ENCODE measurements at regions not wholly inside any gene's neighbourhood (a gene's known extent, or its start where the extent isn't known, plus 50 kb on each side); places are given as distances from the start of the nearest gene placed in this dataset.

- H3K9me3 Mint-ChIP-seq: no peaks in the 10 kb centered on the region
- H3K27ac Mint-ChIP-seq: no peak overlapping the region
- no peaks in the 10 kb centered on the region for H3K4me1 Mint-ChIP-seq (ENCODE audit: low read depth)
- H3K27me3 Mint-ChIP-seq (ENCODE audit: low read depth): no peaks in the 10 kb centered on the region
- no peaks in the 10 kb centered on the region for H3K36me3 Mint-ChIP-seq (ENCODE audit: low read depth)
- H3K4me3 Mint-ChIP-seq: no peak overlapping the region
These were observed 59.8 kb downstream of the SOX11 start for GRCh38 chr2:5751873-5752482.

DNA sequence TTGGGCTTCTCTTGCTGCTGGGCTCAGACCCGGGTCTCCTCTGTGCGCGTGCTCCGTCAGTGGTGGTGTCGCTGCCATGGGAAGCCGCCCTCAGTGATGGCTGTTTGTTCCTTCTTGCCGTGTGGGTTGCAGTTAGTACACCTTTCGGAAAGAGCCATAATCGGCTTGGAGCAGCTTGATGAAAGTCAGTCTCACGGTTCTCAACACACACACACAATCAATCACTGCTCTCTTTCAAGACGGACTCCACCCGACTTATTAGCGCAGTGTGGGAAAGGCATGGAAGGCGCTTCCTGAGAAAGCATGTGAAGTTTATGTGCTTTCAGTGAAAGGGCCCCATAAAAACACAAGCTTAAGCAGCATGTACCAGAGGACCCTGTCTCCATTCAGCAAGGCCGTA is 64.1 kb downstream of the SOX11 start:
- H3K4me3 Mint-ChIP-seq: no peak overlapping the region
- H3K9me3 Mint-ChIP-seq: no peaks in the 10 kb centered on the region
- no peaks in the 10 kb centered on the region for H3K4me1 Mint-ChIP-seq (ENCODE audit: low read depth)
- H3K36me3 Mint-ChIP-seq (ENCODE audit: low read depth): no peaks in the 10 kb centered on the region
- no peaks in the 10 kb centered on the region for H3K27me3 Mint-ChIP-seq (ENCODE audit: low read depth)
- H3K27ac Mint-ChIP-seq: no peak overlapping the region

DNA sequence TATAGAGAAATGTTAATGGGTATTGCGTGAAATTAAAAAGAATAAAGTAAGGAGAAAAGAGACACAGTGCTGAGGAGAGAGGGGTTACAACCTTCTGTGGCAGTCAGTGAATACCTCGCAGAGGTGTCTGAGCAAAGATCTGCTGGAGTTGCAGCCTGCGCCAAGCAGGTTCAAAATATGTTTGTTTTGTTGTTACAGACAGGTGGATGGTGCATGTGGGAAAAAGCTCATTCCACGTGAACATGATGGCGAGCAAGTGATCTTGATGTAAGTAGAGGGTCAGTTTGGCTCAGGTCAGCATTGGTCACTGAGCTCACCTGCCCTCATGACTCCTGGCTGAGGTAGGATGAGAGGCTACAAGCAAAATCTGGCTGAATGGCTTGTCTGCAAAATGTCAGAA is 66.2 kb downstream of the SOX11 start:
- H3K9me3 Mint-ChIP-seq: no peaks in the 10 kb centered on the region
- H3K27me3 Mint-ChIP-seq (ENCODE audit: low read depth): no peaks in the 10 kb centered on the region
- no peaks in the 10 kb centered on the region for H3K36me3 Mint-ChIP-seq (ENCODE audit: low read depth)
- H3K27ac Mint-ChIP-seq: no peak overlapping the region
- H3K4me3 Mint-ChIP-seq: no peak overlapping the region
- H3K4me1 Mint-ChIP-seq (ENCODE audit: low read depth): no peaks in the 10 kb centered on the region

- Mint-ChIP-seq H3K27ac (no peak overlapping the region), H3K27me3 (ENCODE audit: low read depth) (no peaks in the 10 kb centered on the region), H3K4me1 (ENCODE audit: low read depth) (no peaks in the 10 kb centered on the region), H3K4me3 (no peak overlapping the region), H3K9me3 (no peaks in the 10 kb centered on the region), H3K36me3 (ENCODE audit: low read depth) (no peaks in the 10 kb centered on the region)
These were observed 67.8 kb downstream of the SOX11 start for GRCh38 chr2:5759949-5760348.

DNA sequence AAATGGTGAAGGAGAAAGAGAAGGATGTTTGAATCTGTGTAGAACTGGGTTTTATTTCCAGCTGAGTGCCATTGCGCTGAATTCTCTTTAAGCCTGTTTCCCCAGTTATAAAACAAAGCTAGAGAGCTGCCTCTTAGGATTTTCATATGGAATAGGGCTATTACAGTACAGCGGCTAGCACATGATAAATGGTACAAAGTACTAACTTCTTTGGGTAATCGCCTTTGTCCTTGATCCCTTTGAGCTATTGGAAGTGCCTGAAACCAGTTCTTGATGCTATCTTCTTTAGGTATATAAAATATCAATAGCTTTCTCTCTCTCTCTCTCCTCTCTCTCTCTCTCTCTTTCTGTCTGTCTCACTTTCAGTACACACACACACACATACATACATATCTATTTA is 71.3 kb downstream of the SOX11 start:
- Mint-ChIP-seq H3K27ac (no peak overlapping the region), H3K4me1 (ENCODE audit: low read depth) (no peaks in the 10 kb centered on the region), H3K27me3 (ENCODE audit: low read depth) (no peaks in the 10 kb centered on the region), H3K4me3 (no peak overlapping the region), H3K36me3 (ENCODE audit: low read depth) (no peaks in the 10 kb centered on the region), H3K9me3 (no peaks in the 10 kb centered on the region)

DNA sequence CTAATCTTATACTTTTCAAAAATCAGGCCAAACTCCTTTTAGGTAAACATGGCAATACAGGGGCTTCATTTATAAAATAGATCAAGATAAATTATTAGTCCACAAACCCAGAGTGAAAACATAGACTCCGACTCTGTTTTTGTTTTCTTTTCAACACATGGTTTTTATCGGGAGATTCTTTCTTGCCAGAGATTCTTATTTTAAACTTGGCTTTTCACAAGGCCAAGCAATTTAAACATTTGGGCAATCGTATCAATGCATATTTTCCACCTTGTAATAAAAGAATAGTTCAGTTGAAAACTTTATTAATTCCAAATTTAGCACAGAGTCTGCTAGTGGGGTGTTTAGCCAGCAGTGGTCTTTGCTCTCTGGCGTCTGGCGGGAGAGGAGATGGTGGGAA is 71.9 kb downstream of the SOX11 start:
- H3K9me3 Mint-ChIP-seq: no peaks in the 10 kb centered on the region
- no peaks in the 10 kb centered on the region for H3K27me3 Mint-ChIP-seq (ENCODE audit: low read depth)

GRCh38 chr2:5766056-5766455 is 73.9 kb downstream of the SOX11 start:
- H3K4me3 Mint-ChIP-seq: no peak overlapping the region
- H3K4me1 Mint-ChIP-seq (ENCODE audit: low read depth): no peaks in the 10 kb centered on the region
- no peaks in the 10 kb centered on the region for H3K27me3 Mint-ChIP-seq (ENCODE audit: low read depth)
- no peak overlapping the region for H3K27ac Mint-ChIP-seq
- no peaks in the 10 kb centered on the region for H3K36me3 Mint-ChIP-seq (ENCODE audit: low read depth)
- H3K9me3 Mint-ChIP-seq: no peaks in the 10 kb centered on the region

More for the DNA sequence above, 71.9 kb downstream of the SOX11 start:
- Mint-ChIP-seq H3K4me1 (ENCODE audit: low read depth) (no peaks in the 10 kb centered on the region), H3K36me3 (ENCODE audit: low read depth) (no peaks in the 10 kb centered on the region), H3K27ac (no peak overlapping the region), H3K4me3 (no peak overlapping the region)

DNA sequence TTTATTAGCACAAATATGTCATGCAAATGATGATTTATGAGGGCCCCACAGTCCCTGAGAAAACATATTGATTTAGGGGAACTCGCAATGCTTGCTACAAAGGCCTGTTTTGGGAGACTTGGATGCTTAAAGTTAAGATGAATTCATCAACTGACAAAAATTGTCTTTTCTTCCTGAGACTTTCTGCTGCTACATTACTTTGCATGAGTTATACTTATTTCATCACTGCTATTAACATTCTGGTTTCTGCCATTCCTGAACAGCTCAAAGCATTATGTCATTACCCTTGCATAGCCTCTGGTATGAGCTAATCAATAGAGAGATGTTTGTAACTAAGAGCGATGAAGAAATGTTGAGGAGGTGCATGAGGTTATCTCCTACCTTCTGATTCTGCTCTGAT is 74.4 kb downstream of the SOX11 start:
- Mint-ChIP-seq H3K4me3 (no peak overlapping the region), H3K9me3 (no peaks in the 10 kb centered on the region), H3K36me3 (ENCODE audit: low read depth) (no peaks in the 10 kb centered on the region), H3K27ac (no peak overlapping the region), H3K27me3 (ENCODE audit: low read depth) (no peaks in the 10 kb centered on the region), H3K4me1 (ENCODE audit: low read depth) (no peaks in the 10 kb centered on the region)

DNA sequence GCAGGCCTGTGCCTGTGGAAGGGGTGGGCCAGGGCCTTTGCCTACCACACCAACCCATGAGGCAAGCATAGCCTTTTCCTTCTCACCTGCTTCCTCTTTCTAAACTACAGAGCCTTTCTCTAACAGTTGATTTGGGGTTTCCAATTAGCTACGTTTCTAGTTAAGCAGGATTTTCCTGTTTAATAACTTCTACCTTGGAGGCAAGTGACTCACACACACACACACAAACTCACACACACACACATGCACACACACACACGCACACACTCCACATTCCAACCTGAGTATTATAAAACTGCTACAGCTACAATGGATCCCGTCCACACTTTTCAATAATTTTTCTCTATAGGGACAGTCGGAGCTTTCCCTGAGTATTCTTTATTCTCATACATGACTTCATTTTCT is 84.9 kb downstream of the SOX11 start:
- H3K36me3 Mint-ChIP-seq (ENCODE audit: low read depth): no peaks in the 10 kb centered on the region

DNA sequence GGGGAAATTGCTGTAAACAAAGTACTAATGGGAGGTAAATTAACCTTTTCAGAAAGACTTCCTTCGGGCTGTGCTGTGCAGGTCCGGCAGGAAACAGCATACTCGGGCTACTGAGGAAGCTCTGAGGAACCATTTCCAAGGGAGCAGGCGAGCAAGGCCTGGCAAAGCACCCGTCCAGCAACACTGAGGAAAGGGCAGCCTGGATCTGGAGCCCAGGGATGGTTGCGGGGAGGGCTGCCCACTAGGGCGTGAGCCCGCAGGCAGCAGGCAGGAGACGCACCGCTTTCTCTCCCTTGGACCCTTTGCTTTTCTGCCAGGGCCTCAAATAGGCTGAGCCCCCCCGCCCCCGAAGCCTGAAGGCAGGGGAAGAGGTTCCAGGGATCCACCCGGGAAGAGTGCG is 89.5 kb downstream of the SOX11 start:
- Mint-ChIP-seq H3K4me3 (no peak overlapping the region), H3K9me3 (peaks cover 8% of the 10 kb centered on the region), H3K27ac (no peak overlapping the region), H3K27me3 (ENCODE audit: low read depth) (no peaks in the 10 kb centered on the region), H3K36me3 (ENCODE audit: low read depth) (no peaks in the 10 kb centered on the region), H3K4me1 (ENCODE audit: low read depth) (no peaks in the 10 kb centered on the region)

More for the DNA sequence above, 84.9 kb downstream of the SOX11 start:
- no peaks in the 10 kb centered on the region for H3K27me3 Mint-ChIP-seq (ENCODE audit: low read depth)
- H3K9me3 Mint-ChIP-seq: no peaks in the 10 kb centered on the region
- H3K27ac Mint-ChIP-seq: no peak overlapping the region
- no peaks in the 10 kb centered on the region for H3K4me1 Mint-ChIP-seq (ENCODE audit: low read depth)
- H3K4me3 Mint-ChIP-seq: no peak overlapping the region

GRCh38 chr2:5782103-5782502 is 89.9 kb downstream of the SOX11 start:
- no peaks in the 10 kb centered on the region for H3K27me3 Mint-ChIP-seq (ENCODE audit: low read depth)
- H3K27ac Mint-ChIP-seq: no peak overlapping the region
- no peaks in the 10 kb centered on the region for H3K4me1 Mint-ChIP-seq (ENCODE audit: low read depth)
- no peak overlapping the region for H3K4me3 Mint-ChIP-seq
- H3K36me3 Mint-ChIP-seq (ENCODE audit: low read depth): no peaks in the 10 kb centered on the region
- H3K9me3 Mint-ChIP-seq: peaks cover 8% of the 10 kb centered on the region

GRCh38 chr2:5788447-5788846 is 96.3 kb downstream of the SOX11 start:
- no peak overlapping the region for H3K27ac Mint-ChIP-seq
- no peaks in the 10 kb centered on the region for H3K36me3 Mint-ChIP-seq (ENCODE audit: low read depth)
- H3K27me3 Mint-ChIP-seq (ENCODE audit: low read depth): no peaks in the 10 kb centered on the region
- no peaks in the 10 kb centered on the region for H3K4me1 Mint-ChIP-seq (ENCODE audit: low read depth)
- no peak overlapping the region for H3K4me3 Mint-ChIP-seq
- peaks cover 18% of the 10 kb centered on the region for H3K9me3 Mint-ChIP-seq

DNA sequence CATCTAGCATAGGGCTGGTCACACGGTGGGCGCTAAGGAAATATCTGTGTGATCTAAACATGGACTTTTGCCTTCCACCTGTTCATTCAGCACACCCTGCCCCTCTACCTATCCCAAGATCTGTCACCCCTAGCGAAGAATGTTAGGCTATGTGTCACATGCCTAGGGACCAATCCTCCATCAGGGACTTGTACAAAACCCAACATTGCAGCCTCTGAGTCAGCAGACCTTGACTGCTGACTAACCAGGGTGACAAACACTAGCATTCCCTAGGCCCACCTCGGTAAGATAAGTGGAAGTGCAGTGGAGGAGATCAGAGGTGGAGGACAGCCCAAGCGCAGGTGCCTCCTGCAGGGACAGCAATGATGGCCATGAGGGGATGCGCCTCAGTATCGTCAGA is 99.2 kb downstream of the SOX11 start:
- H3K27me3 Mint-ChIP-seq (ENCODE audit: low read depth): no peaks in the 10 kb centered on the region
- peaks cover 13% of the 10 kb centered on the region for H3K9me3 Mint-ChIP-seq
- no peak overlapping the region for H3K4me3 Mint-ChIP-seq
- H3K36me3 Mint-ChIP-seq (ENCODE audit: low read depth): no peaks in the 10 kb centered on the region
- no peaks in the 10 kb centered on the region for H3K4me1 Mint-ChIP-seq (ENCODE audit: low read depth)
- no peak overlapping the region for H3K27ac Mint-ChIP-seq

DNA sequence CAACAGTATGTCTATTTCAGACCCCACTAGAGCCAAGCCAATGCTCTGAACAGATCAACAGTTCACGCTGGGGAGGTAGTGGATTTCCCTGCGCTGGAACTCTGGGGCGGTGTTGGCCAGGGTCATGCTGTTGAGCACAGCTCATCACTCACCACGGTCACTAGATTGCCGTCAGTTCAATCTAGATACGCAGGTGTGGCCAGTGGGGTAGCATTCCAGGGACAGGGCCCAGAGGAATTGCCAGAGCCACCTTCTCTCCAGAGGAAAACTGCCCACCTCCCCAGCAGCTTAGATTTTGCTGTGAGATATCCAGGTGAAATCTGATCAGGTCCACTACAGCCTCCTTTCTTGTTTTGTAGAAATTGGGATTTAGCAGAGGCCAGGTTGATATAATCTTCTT is 101.8 kb downstream of the SOX11 start:
- no peak overlapping the region for H3K27ac Mint-ChIP-seq
- H3K27me3 Mint-ChIP-seq (ENCODE audit: low read depth): no peaks in the 10 kb centered on the region
- H3K36me3 Mint-ChIP-seq (ENCODE audit: low read depth): no peaks in the 10 kb centered on the region
- H3K4me3 Mint-ChIP-seq: no peak overlapping the region
- H3K9me3 Mint-ChIP-seq: peaks cover 9% of the 10 kb centered on the region
- H3K4me1 Mint-ChIP-seq (ENCODE audit: low read depth): no peaks in the 10 kb centered on the region

GRCh38 chr2:5798084-5798483 is 105.9 kb downstream of the SOX11 start:
- H3K27ac Mint-ChIP-seq: no peak overlapping the region
- H3K4me1 Mint-ChIP-seq (ENCODE audit: low read depth): no peaks in the 10 kb centered on the region
- no peaks in the 10 kb centered on the region for H3K27me3 Mint-ChIP-seq (ENCODE audit: low read depth)
- no peaks in the 10 kb centered on the region for H3K9me3 Mint-ChIP-seq
- no peaks in the 10 kb centered on the region for H3K36me3 Mint-ChIP-seq (ENCODE audit: low read depth)
- no peak overlapping the region for H3K4me3 Mint-ChIP-seq

GRCh38 chr2:5799348-5799747 is 107.2 kb downstream of the SOX11 start:
- Mint-ChIP-seq H3K9me3 (no peaks in the 10 kb centered on the region), H3K36me3 (ENCODE audit: low read depth) (no peaks in the 10 kb centered on the region), H3K4me3 (no peak overlapping the region), H3K4me1 (ENCODE audit: low read depth) (no peaks in the 10 kb centered on the region), H3K27me3 (ENCODE audit: low read depth) (no peaks in the 10 kb centered on the region), H3K27ac (no peak overlapping the region)
